Upper lobe of left lung (tissue), 6 donors: ENCODE measurements at regions not wholly inside any gene's neighbourhood (a gene's known extent, or its start where the extent isn't known, plus 50 kb on each side); places are given as distances from the start of the nearest gene placed in this dataset.
A peak's percentile ranks its signal among the peaks of the same experiment; 100 is the strongest.
"Not testable (repeated sequence)": the region's sequence is repeated elsewhere in the genome, so short reads cannot be mapped to it uniquely, and the experiment has no call there.

ENCODE experiments used
- ATAC-seq, 2 donors: fragments of 200-7000 bp; cut with Tn5 transposase; one replicate each; pipeline ENCODE4 v1.9.1; 2022; ENCODE audit warnings: mild to moderate bottlenecking in 2 of 2, moderate library complexity in 2 of 2; ENCODE audit not compliant: low FRiP score in 2 of 2
- DNase-seq, 2 donors: peaks; one replicate each; pipeline ENCODE4 v3.0.0-alpha.2; 2019 to 2020
- H3K27ac ChIP-seq, 4 donors: fragments of 200-600 bp; sonication (generic); one replicate each; pipeline ENCODE4 v1.5.1; 2016 to 2019
- H3K27me3 ChIP-seq, 4 donors: fragments of 200-600 bp; sonication (generic); one replicate each; pipeline ENCODE4 v1.5.1; 2017 to 2019
- H3K36me3 ChIP-seq, 4 donors: fragments of 200-600 bp; sonication (generic); one replicate each; pipeline ENCODE4 v1.5.1; 2016 to 2019
- H3K4me1 ChIP-seq, 4 donors: fragments of 200-600 bp; sonication (generic); one replicate each; pipeline ENCODE4 v1.5.1; 2018 to 2019
- H3K4me3 ChIP-seq, 4 donors: fragments of 200-600 bp; sonication (generic); one replicate each; pipeline ENCODE4 v1.5.1; 2017 to 2019; ENCODE audit warnings: mild to moderate bottlenecking in 2 of 4, moderate library complexity in 1 of 4
- H3K9me3 ChIP-seq, 4 donors: fragments of 200-600 bp; sonication (generic); one replicate each; pipeline ENCODE4 v1.5.1; 2018 to 2019
- EP300 ChIP-seq, 4 donors: sonication (generic); formaldehyde crosslinking; IDR thresholded peaks; one replicate each; pipeline ENCODE4 v1.5.1; 2017; ENCODE audit warnings: antibody characterized with exemption in 4 of 4, control low read depth in 2 of 4
- POLR2A ChIP-seq, 4 donors: fragments of 450-650 bp; IDR thresholded peaks; one replicate each; pipeline ENCODE4 v1.5.1; 2016 to 2017; ENCODE audit warnings: antibody characterized with exemption in 4 of 4, mild to moderate bottlenecking in 2 of 4
- POLR2AphosphoS5 ChIP-seq, 2 donors: sonication (generic); formaldehyde crosslinking; IDR thresholded peaks; one replicate each; pipeline ENCODE4 v1.5.1; 2017; ENCODE audit warnings: antibody characterized with exemption in 2 of 2
- WGBS, 2 donors: methylation state at CpG; one replicate each; pipeline ENCODE4 v1.1.5; 2017 to 2018; 5-methylcytosine and 5-hydroxymethylcytosine counted together
- TF ChIP-seq, protein P1 (sequence below), 6 experiments: fragments of 450-650 bp in 4 of 6; fragments of 200-600 bp in 2 of 6; sonication (generic) in 2 of 6; IDR thresholded peaks; one replicate each; pipeline ENCODE4 v1.5.1; 2016 to 2019; ENCODE audit warnings: antibody characterized with exemption in 6 of 6
- donor health status: DM: no; HTN: no; CAD: no; lungs with moderate emphysema.
- donor health status: DM: no; HTN: yes; CAD: no; lungs with severe emphysema.

DNA sequence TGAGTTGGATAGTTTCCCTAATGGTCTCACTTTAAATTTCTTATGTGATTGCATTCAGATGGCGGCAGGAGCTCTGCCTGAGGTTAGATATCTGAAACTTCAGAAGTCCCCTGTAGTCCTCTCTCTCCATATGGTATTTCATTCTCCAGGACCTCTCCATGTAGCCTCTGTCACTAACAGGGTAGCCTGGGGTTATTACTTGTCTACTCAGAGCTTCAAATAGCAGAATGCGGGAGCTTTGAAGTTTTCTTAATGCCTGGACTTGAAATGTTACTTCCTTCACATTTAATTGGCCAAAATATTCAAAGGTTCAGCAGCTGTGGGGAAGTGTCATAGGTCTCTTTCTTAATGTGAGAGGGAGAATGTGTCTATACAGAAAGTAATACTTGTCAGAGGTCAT is 1370.4 kb downstream of the GRIK2 start:
- Histone ChIP-seq H3K36me3 (no peaks in the 10 kb centered on the region), H3K4me3 (no peak overlapping the region), H3K27ac (no peak overlapping the region), H3K4me1 (no peaks in the 10 kb centered on the region), H3K27me3 (no peaks in the 10 kb centered on the region), H3K9me3 (no peaks in the 10 kb centered on the region)
- no peak for DNase-seq
- TF ChIP-seq POLR2A (IDR thresholded peaks at IDR 0.05) (no peak), EP300 (IDR thresholded peaks at IDR 0.05) (no peak), POLR2AphosphoS5 (IDR thresholded peaks at IDR 0.05) (no peak)
- TF ChIP-seq, protein P1, sequence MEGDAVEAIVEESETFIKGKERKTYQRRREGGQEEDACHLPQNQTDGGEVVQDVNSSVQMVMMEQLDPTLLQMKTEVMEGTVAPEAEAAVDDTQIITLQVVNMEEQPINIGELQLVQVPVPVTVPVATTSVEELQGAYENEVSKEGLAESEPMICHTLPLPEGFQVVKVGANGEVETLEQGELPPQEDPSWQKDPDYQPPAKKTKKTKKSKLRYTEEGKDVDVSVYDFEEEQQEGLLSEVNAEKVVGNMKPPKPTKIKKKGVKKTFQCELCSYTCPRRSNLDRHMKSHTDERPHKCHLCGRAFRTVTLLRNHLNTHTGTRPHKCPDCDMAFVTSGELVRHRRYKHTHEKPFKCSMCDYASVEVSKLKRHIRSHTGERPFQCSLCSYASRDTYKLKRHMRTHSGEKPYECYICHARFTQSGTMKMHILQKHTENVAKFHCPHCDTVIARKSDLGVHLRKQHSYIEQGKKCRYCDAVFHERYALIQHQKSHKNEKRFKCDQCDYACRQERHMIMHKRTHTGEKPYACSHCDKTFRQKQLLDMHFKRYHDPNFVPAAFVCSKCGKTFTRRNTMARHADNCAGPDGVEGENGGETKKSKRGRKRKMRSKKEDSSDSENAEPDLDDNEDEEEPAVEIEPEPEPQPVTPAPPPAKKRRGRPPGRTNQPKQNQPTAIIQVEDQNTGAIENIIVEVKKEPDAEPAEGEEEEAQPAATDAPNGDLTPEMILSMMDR (IDR thresholded peaks at IDR 0.05) = no peak
- WGBS, 2 donors = 85 to 90% methylated on average over 2 of the region's 2 CpGs
- no peak for ATAC-seq

DNA sequence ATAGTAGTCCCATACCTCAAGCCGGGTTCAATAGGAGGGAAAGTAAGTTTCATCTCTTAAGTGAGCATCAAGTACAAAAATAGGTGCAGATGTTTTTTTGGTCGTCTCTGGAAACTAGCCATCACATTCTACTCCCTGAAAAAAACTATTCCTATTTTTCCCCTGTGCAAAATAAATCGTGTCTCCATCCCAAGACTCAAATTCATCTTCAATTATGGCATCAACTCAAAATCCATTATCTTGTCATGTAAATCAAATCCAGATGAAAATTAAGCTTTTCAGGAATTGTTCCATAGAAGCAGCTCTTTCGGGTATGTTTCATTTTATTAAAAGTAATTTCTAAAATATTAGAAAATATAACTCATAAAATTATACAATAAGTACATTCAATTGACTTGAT is 1368.4 kb downstream of the GRIK2 start:
- Histone ChIP-seq H3K4me1 (no peaks in the 10 kb centered on the region), H3K36me3 (no peaks in the 10 kb centered on the region), H3K4me3 (no peak overlapping the region), H3K9me3 (no peaks in the 10 kb centered on the region), H3K27ac (no peak overlapping the region), H3K27me3 (no peaks in the 10 kb centered on the region)
- TF ChIP-seq POLR2A (IDR thresholded peaks at IDR 0.05) (no peak), POLR2AphosphoS5 (IDR thresholded peaks at IDR 0.05) (no peak), EP300 (IDR thresholded peaks at IDR 0.05) (no peak)
- TF ChIP-seq, protein P1 (IDR thresholded peaks at IDR 0.05) = no peak
- DNase-seq (no peak), ATAC-seq (no peak)
- 79% methylated on average over 4 of the region's 4 CpGs for WGBS, 2 donors

DNA sequence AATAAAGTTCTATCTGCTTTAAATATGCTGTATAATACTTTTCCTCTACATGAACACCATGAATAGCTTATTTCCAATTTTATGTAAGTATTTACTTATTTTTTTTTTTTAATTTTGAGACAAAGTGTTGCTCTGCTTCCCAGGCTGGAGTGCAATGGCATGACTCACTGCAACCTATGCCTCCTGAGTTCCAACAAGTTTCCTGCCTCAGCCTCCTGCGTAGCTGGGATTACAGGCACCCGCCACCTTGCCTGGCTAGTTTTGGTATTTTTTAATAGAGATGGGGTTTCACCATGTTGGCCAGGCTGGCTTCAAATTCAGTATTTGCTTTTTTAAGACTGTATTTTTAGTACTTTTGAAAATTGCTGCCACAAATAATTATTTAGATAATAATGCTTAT is 1365.9 kb downstream of the GRIK2 start:
- 90 to 95% methylated on average over 2 of the region's 2 CpGs for WGBS, 2 donors
- no peaks in the 10 kb centered on the region for H3K36me3 ChIP-seq

DNA sequence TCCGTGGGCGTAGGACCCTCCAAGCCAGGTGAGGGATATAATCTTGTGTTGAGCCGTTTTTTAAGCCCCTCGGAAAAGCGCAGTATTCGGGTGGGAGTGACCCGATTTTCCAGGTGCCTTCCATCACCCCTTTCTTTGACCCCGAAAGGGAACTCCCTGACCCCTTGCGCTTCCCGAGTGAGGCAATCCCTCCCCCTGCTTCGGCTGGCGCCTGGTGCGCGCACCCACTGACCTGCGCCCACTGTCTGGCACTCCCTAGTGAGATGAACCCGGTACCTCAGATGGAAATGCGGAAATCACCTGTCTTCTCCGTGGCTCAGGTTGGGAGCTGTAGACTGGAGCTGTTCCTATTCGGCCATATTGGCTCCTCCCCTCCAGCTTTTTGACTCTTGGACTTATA is 1365.0 kb downstream of the GRIK2 start:
- H3K4me1 ChIP-seq, H3K27ac ChIP-seq, ATAC-seq, H3K27me3 ChIP-seq, H3K4me3 ChIP-seq, H3K9me3 ChIP-seq, H3K36me3 ChIP-seq: not testable (repeated sequence)
- peak in 1 of 2 donors; percentile 41 for DNase-seq
- 93 to 97% methylated on average over 18 to 19 of the region's 19 CpGs for WGBS, 2 donors

More for the DNA sequence above, 1365.9 kb downstream of the GRIK2 start:
- Histone ChIP-seq H3K27ac (no peak overlapping the region), H3K4me3 (no peak overlapping the region), H3K9me3 (no peaks in the 10 kb centered on the region), H3K4me1 (no peaks in the 10 kb centered on the region), H3K27me3 (no peaks in the 10 kb centered on the region)
- ATAC-seq = no peak
- no peak for DNase-seq
- no peak for TF ChIP-seq POLR2A (IDR thresholded peaks at IDR 0.05)
- TF ChIP-seq POLR2AphosphoS5 (IDR thresholded peaks at IDR 0.05) = no peak
- no peak for TF ChIP-seq EP300 (IDR thresholded peaks at IDR 0.05)
- TF ChIP-seq, protein P1 (IDR thresholded peaks at IDR 0.05) = no peak

DNA sequence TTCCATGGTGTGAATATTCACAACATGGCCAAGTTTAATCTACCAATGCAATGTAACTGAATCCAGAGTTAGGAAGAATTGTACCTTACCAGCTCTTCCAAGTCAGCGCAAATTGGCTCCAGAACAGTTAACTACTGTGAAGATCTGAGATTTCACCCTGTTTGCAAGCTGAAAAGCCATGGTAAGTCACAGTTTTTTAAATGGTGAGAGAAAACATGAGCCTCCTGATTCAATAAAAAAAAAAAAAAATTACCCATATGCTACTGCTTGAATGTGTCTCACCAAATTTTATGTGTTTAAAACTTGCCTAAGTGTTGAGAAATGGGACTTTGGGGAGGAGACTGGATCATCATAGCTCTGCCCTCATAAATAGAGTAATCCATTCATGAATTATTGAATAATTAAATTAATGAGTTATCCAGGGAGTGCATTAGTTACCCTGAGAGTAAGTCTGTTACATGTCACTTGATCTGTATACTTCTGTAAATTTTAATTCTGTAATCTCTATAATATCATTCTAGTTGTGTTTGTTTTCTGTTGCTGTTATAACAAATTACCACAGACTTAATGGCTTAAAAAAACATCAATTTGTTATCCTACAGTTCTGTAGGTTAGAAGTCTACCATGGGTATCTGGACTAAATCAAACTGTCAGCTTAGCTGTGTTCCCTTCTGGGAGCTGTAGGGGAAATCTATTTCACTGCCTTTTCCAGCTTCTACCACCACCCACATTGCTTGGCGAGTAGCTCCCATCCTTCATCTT is 1355.9 kb downstream of the GRIK2 start:
- no peaks in the 10 kb centered on the region for H3K4me1 ChIP-seq
- H3K27me3 ChIP-seq = no peaks in the 10 kb centered on the region
- WGBS, 2 donors = 57 to 78% methylated on average over 2 of the region's 2 CpGs
- no peaks in the 10 kb centered on the region for H3K9me3 ChIP-seq
- no peak for DNase-seq
- ATAC-seq = no peak
- TF ChIP-seq EP300 (IDR thresholded peaks at IDR 0.05) = no peak
- TF ChIP-seq POLR2AphosphoS5 (IDR thresholded peaks at IDR 0.05) = no peak
- TF ChIP-seq, protein P1 (IDR thresholded peaks at IDR 0.05) = no peak
- TF ChIP-seq POLR2A (IDR thresholded peaks at IDR 0.05) = no peak
- no peak overlapping the region for H3K27ac ChIP-seq
- no peaks in the 10 kb centered on the region for H3K36me3 ChIP-seq
- no peak overlapping the region for H3K4me3 ChIP-seq
